Stimulated activated CD4-positive, alpha-beta T cell treated with anti-CD3 and anti-CD28 coated beads, Interleukin-1b, Interleukin-23, amount 100 ng/mL, for 48 hours (primary cell): ENCODE measurements at regions not wholly inside any gene's neighbourhood (a gene's known extent, or its start where the extent isn't known, plus 50 kb on each side); places are given as distances from the start of the nearest gene placed in this dataset.

ENCODE experiments used
- DNase-seq: peaks from one replicate; pipeline ENCODE4 v3.0.0-alpha.2; 2020

DNA sequence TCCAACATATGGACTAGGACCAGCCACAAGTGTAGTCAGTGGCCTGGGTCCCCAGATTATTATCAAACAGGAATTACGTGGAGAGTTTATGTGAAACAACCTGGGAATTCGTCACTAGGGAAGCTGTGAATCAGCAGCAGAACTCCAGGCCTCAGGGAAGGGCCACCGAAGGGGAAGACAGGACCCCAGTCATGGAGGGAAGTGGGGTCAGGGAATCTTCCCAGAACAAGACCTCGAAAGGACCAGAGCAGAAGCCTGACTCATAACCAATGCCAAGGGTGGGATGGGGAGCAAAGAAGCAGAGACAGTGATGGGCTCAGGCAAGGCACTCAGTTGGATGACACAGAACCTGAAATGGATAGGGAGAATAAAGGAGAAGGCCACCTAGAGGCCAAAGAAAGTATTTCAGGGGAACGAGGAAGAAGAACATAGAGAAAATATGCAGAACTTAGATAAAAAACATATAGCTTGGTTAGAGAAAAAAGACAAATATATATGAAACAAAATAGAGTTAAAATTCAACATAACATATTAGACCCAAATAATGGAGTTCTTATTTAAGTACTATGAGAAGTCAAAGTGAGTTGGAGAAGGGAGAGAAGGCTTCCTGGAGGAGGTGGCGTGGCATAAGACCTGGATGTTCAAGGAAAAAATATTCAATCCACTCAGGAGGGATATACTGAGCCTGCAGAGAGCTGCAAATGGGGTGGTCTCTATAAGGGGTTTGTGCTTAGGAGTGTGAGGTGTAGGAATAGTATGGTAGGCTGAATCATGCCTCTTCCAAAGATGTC lies 66.7 kb upstream of the CAST start:
- DNase-seq, result no peak

GRCh38 chr5:96597438-96598020 lies 64.6 kb upstream of the CAST start:
- DNase-seq, result peak; percentile 18

DNA sequence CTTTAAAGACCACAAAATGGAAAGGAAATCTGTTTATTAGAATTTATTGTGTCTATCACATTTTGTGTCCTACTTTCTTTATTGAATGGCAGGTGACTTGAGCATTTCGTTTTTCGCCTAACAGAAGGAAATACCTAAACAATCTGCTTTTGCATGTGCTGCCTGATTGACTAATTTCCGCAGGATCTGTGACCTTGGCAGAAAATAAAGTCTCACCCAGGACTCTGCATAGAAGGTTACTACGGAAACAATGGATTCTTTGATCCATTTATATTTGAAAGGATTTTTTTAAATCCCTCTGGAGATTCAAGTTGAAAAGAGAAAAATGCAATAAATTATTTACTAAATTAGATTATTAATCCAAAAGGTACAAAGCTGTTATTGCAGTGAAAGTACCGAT lies 61.0 kb upstream of the CAST start:
- DNase-seq, result no peak

DNA sequence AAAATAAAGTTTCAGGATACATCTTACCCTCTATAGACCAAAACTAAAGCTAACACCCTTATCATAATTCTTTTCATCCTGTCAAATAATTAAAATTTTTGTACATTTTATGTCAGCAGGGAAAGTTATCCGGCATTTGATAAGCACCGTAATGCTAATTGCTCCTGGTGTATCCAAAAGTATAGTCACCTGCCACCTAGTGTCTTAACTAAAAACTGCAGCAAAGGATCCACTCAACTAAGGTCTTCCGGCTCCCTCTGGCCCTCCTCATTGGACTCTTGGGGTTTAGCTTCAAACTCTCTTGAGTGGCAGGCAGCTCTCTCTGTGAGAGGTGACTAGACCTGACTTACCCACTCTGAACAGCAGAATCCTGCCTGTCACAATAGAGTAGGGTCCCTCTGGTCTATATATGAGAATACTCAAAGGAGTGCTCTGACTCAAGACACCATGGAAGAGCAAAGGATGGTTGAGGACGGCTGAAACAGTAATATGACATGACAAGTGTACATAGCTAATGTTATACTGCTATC lies 60.4 kb upstream of the CAST start:
- DNase-seq, result peak; percentile 30

GRCh38 chr5:96602776-96603175 lies 59.4 kb upstream of the CAST start:
- DNase-seq, result no peak

DNA sequence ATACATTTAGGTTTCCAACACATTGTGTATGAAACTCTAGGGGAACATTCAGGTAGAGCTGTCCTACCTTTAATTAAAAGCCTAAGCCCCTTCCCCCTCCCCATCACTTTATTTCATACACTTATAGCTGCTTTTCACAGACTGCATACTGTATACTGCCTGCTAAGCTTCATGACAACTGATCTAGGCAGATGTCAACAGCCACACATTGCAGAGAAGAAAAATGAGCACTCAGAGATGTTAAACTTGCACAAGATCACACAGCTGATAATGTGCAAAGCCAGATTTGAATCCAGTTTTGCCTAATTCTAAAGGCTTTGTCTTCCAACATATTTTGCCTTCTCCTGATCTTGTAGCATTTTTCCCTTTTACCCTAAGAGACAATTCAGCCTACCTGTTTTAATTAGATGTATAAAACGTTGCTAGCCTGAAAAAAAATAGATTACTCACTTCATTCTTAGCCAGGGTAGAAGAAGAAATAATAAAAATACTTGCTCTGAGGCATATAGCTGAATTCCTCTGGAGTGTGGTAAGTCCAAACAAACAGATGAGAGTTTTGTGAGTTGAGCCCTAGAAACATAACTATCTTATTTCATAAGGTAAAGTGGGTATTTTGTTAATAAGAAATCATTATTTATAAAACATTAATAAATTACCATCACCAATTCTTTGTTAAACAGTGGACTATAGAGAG lies 56.9 kb upstream of the CAST start:
- DNase-seq, result no peak

- DNase-seq, result no peak
Measured at GRCh38 chr5:96609369-96609768, 52.8 kb upstream of the CAST start.

GRCh38 chr5:96610747-96611146 lies 51.4 kb upstream of the CAST start:
- DNase-seq, result no peak

DNA sequence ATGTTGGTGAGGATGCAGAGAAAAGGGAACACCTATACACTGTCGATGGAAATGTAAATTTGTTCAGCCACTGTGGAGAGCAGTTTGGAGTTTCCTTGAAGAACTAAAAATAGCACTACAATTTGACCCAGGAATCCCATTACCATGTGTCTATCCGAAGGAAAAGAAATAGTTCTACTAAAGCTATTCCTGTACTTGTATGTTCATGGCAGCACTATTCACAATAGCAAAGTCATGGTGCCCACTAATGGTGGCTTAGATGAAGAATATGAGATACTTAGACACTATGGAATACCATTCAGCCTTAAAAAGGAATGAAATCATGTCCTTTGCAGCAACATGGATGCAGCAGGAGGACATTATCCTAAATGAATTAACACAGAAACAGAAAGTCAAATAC lies 50.2 kb upstream of the CAST start:
- no peak for DNase-seq
